IPS-18c (cell line): ENCODE measurements at regions not wholly inside any gene's neighbourhood (a gene's known extent, or its start where the extent isn't known, plus 50 kb on each side); places are given as distances from the start of the nearest gene placed in this dataset.

Experiments
- H3K4me3 ChIP-seq: 2 replicates; pipeline ENCODE4 v1.7.0; 2013; ENCODE audit warnings: low read depth, mild to moderate bottlenecking, low read length, moderate library complexity; ENCODE audit not compliant: insufficient read depth
- H3K9me3 ChIP-seq: one replicate; pipeline ENCODE4 v1.6.1; 2013; ENCODE audit warnings: mild to moderate bottlenecking, low read length, moderate library complexity; ENCODE audit not compliant: control insufficient read depth, insufficient read depth

DNA sequence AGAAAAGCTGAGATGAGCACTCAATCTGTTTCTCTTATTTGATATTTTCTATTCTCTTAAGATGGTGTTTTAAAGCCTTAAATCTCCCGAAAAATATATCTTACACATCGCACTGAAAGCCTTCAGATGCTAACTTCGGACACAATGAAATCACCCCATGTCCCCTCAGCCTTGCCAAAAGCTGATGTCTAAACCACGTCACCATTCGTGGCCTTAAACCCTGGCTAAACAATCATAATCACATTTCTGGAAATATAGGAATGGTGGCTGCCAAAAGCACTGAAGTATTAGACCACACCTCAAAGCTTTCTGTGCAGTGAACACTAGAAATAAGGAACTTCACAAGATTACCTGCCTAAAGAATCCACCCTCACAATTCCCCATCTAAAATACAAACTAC lies 402.7 kb downstream of the SOX9 start:
- no peak overlapping the region for H3K4me3 ChIP-seq
- H3K9me3 ChIP-seq, result no peaks in the 10 kb centered on the region

DNA sequence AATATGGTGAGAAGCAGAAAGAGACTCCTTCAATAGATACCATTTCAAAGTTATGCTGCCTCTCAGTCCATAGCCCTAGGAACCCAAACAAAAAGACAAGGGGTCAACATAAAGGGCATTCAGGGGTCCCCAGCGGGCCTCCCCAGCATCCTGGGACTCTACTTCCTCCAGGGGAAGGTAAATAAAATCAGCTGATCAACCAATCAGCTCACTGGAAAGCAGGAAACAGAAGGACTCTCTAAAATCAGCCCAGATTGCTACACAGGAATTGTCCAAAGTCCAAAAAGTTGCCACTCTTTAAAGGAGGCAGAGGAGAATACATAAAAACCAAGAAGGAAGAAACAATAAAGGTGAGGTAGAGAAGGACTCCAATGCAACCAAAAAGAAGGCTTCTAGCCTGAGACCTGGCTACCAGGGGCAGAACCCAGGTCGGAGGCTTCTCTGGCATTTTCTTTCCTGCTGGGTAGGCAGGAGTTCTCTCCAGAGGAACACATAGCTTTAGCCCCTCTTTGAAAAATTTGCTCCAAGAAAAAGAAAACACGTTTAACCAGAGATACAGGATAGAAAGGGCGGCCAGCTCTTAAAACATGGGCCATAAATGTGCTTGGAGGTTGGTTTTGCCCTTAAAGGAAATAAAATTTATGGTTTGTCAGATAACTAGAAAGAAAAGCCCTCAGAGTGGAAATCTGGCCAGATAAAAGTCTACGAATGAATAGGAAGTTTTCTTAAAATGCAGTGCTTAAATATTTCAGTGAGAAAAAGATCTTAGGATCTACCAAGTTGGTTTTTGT lies 404.6 kb downstream of the SOX9 start:
- H3K4me3 ChIP-seq, result no peak overlapping the region
- no peaks in the 10 kb centered on the region for H3K9me3 ChIP-seq

DNA sequence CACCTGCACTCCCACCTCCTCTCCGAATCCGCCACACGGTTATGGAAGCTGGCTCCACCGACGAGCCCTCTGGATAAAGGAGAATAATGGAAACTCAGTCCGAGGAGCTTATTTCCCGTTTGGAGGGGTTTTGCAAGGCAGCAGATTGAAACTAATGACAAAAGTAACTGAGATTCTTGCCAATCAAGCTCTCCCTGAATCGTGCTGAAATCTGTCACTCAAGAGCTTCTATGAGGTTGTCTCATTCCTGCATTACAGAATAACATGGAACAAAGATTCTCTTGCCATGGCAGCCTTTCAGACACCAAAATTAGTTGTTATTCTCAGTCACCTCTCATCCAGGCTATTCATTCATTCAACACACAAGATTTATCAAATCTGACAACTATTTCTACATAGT lies 405.9 kb downstream of the SOX9 start:
- no peak overlapping the region for H3K4me3 ChIP-seq
- no peaks in the 10 kb centered on the region for H3K9me3 ChIP-seq

DNA sequence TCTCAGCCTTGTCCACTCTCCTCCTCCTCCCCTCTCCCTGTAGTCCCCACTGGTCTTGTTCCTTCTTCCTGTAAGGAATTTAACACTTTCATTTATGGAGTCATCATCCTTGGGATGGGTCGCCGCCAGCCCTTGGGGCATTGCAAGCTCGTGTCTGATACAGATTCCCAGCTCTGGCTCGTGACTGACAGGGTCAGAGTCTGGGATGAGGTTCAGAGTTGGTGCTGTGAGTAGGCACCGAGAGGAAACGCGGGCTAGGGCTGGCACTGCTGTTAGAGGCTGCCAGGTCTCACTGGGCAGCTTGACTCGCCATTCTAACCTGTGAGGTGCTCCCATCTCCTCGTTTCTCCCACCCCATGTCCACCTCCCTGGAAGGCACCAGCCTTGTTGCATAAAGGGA lies 407.0 kb downstream of the SOX9 start:
- no peak overlapping the region for H3K4me3 ChIP-seq
- no peaks in the 10 kb centered on the region for H3K9me3 ChIP-seq

DNA sequence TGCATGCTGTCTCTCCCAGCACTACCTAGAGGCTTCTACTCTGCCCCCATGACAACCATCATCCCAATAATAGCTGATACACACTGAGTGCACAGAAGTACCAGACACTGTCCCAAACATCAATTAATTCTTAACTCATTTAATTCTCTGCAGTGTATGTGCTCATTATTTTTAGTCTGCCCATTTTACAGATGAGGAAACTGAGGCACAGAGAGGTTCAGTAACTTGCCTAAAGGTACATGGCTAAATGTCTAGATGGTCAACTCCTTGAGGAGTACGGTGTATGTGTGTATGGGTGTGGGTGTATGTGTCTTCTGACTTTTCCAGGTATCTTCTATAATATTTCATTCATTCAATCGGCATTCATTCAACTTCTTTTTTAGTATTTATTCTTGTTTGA lies 407.9 kb downstream of the SOX9 start:
- Histone ChIP-seq H3K4me3 (no peak overlapping the region), H3K9me3 (no peaks in the 10 kb centered on the region)

DNA sequence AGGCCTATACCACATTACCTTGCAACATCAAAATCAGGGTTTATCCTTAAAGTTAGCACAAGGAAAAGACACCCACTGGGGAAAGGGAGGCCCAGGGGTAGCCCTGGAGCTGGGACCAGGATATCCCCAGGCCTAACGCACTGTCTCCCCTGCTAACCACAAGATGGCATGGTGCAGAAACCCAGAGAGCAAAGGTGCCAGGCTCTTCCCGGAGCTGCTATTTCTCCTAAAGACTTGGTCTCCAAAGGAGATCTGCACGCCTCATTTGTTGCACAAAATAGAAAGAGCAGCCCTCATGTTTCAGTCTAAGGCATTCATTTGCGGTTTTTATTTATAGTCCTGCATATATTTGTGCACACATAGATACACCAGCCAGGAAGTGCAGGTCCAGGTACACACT lies 408.6 kb downstream of the SOX9 start:
- Histone ChIP-seq H3K4me3 (no peak overlapping the region), H3K9me3 (no peaks in the 10 kb centered on the region)

DNA sequence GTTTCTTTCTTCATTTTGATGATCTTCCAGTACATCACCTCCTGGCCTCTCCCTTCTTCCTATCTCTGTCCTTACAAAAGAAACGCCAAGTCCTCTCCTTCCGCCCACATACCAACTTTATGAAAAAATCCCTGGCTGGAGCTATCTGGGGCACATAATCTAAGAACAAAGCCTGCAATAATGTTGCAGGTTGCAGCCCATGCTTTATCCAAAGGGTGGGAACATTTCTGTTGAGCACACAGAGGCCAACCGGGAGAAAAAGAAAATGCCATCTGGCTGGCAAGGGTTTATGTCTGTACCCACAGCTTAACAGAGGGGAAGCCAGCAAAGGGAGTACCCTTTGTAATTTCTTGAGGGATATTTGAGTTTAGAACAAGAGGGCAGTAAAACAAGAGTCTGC lies 409.6 kb downstream of the SOX9 start:
- H3K9me3 ChIP-seq, result peaks cover 3% of the 10 kb centered on the region
- no peak overlapping the region for H3K4me3 ChIP-seq

DNA sequence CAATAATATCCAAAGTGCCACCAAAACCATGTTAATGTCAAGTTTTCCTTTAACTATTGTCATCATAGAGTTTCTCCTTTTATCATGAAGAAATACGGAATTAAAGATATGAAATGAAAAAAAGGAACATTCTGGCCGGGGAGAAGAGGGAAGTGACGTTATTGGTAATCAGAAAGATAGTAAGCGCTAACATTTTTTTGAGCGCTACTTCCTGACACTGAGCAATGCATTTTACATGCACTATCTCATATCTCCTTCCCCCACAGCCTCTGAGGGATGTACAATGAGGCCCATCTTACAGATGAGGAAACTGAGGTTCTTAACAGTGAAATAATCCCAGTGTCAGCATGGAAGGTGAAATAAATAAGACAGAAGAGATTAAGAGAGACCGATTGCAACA lies 410.9 kb downstream of the SOX9 start:
- Histone ChIP-seq H3K9me3 (peaks cover 3% of the 10 kb centered on the region), H3K4me3 (no peak overlapping the region)

DNA sequence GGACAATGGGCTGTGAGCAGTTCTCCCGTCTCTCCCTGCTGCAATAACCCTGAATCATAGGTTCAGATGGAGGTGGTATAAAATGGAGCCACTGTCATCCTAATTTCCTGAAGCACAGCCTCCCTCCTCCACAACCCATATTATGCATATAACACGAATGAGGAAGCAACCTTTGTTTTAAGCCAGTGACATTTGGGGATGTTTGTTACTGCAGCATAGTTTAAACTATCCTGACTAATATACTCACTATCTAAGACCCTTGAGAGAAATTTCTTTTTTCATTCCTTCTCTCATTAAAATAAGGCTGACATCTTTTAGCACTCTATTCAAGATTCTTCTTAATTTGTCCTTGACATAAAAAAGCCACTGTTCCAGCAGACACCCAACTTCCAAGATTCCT lies 413.4 kb downstream of the SOX9 start:
- Histone ChIP-seq H3K9me3 (peaks cover 3% of the 10 kb centered on the region), H3K4me3 (no peak overlapping the region)

DNA sequence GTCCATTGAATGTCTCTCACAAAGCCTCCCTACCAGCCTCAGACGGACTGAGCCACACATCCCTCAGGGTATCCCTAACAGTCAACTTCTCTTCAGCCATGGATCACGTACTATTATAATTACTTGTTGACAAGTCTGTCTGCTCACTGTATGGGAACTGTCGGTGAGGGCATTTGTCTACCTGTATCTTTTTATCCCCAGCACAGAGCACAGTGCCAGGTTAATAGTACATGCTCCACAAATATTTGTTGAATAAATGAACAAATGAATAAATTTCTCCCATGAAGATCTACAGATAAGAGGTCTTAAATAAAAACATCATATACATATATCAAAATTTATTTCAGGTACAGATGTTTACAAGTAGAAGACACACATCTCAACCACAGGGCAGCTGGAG lies 414.0 kb downstream of the SOX9 start:
- no peak overlapping the region for H3K4me3 ChIP-seq
- H3K9me3 ChIP-seq, result peaks cover 3% of the 10 kb centered on the region

DNA sequence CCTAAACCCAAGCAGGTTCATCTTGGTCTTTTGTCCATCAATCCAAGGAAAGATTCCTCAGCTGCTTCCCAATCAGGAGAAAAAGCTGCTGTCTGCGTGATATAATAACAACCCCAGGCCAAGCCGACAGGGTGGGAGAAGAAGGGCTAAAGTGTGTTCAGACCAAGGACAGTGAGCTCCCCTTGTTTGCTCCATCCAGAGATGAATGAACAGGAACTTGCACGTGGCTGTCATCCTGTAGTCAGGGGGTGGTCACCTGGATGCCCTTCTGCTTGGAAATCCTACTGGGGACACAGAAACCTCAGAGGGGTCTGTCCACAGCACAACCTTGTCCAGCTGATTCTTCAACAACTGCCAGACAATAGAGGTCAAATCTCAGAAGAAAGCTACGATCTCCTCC lies 414.5 kb downstream of the SOX9 start:
- no peak overlapping the region for H3K4me3 ChIP-seq
- H3K9me3 ChIP-seq, result peaks cover 3% of the 10 kb centered on the region

DNA sequence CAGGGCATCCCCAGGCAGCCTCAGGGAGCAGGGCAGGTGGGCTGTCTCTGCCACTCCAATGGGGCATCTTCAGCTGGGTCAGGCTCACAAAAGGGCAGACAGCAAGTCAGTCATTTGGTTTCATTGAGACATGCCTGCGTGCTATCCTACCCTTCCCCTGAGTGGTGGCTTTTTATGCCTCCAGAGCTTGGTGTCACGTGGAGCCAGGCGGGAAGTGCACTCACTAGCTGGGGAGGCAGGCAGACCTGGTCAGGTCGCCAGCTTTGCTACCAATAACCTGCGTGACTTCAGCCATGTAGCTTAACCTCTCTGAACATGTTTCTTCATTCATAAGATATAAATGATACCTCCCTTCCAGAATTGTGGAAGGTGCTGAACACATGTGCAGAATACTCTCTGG lies 415.0 kb downstream of the SOX9 start:
- Histone ChIP-seq H3K9me3 (peaks cover 4% of the 10 kb centered on the region), H3K4me3 (no peak overlapping the region)

DNA sequence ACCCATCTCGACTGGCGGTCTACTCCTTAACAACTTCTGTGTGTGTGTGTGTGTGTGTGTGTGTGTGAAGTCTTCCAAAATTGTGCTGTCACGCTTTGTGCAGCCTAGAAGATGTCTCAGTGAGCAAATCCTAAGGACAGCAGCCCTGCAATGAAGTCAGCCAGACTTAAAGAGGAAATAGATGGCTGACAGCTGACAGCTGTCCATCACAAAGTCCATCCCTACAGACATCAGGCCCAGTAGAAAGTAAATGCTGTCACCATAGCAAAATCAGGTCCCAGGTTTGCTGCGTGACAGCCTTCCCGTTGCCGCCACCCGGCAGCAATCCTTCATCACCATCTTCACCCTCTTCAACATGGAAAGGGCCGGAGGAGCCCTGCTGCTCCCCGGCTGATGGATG lies 416.0 kb downstream of the SOX9 start:
- Histone ChIP-seq H3K9me3 (peaks cover 5% of the 10 kb centered on the region), H3K4me3 (no peak overlapping the region)

DNA sequence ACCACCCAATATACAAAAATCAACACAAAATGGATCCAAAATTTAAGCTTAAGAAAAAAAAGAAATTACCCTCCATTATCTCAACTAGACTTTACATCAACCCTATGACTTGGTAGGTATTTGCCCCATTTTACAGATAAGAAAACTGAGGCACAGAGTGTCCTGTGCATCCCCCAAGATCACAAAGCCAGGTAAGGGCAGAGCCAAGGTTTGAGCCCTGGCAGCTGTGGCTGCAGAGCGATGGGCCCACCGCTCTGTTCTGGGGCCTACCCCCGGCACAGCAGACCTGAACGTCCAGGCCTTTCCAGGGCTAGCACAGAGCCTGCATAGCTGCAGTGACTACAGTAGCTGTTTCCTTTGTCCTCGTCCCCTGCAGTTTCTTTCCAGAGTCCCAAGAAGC lies 417.6 kb downstream of the SOX9 start:
- Histone ChIP-seq H3K4me3 (no peak overlapping the region), H3K9me3 (peaks cover 5% of the 10 kb centered on the region)

DNA sequence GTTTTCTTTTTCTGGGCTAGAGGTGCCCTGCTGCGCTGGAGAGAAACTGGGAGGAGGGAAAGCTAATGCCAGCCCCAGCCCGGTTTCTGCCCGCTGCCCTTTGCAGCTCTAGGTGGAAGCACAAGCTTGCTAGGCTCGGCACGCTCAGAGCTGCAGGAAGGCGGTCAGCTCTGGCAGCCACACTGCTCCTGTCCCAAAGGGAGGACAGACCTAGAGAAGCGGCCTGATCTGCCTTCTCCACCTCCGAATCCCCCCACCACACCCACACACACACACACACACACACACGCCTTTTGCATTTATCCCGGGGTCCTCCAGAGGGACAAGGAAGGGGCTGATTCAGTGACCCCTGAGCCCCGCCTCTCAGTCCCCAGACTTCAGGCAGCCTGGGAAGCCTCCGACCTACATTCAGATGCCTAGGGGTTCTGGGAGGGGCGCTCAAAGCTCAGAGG lies 418.1 kb downstream of the SOX9 start:
- Histone ChIP-seq H3K9me3 (peaks cover 5% of the 10 kb centered on the region), H3K4me3 (no peak overlapping the region)

DNA sequence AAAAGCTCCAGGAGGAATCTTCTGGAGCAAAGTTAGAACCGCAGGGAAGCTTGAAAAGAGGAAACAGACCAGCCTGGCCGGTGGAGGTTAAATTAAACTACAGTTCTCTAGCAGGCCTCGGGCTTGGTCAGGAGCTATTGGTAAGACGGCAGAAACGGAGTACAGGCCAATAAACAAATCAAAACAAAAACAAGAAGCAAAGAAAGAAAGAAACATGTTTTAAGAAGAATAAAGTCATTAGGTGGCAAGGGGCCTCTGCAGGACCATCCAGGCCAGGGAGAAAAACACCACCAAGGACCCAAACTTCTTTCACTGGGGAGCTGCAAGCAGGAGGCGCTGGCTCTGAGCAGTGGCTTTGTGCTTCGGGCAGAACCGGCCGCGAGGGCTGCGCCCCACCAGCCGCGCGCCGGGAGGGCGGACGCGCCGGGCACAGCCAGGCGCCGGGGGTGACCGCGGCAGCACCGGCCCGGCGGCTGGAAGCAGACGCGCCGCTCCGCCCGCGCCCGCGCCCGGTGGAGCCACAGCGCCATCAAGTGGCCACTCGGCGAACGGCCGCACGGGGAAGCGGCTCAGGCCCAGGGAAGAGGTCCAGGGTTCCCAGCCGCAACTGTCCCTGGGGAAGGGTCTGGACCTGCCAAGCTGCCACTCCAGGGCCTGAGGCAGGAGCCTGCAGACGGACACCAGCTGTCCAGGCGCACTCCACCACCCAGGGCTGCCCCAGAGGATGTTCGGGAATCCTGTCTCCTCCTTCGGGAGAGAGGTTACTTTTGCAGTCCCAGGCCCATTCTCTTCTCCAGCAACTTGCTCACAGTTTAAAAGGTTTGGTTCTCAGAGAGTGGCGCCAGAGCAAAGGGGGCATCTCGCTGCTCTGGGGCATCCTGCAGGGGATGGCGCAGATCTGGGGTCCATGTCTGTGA lies 419.4 kb downstream of the SOX9 start:
- H3K4me3 ChIP-seq, result no peak overlapping the region
- peaks cover 2% of the 10 kb centered on the region for H3K9me3 ChIP-seq

DNA sequence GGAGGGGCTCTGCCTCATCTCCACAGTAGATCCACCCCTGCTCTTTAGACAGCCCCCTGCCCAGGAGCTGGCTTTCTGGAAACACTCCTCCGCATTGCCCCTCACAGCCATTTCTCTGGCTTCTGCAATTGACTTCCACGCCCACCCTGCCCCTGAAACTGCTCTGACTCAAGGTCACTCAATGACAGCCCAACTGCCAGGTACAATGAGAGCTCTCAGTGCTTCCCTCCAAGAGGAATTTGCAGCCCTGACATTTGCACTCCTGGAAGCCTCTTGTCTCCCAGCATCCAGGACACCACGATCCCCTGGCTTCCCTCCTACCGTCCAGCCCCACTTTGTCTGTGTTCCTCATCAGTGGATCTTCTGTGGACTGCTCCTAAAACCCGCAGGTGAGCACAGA lies 421.5 kb downstream of the SOX9 start:
- H3K9me3 ChIP-seq, result peaks cover 2% of the 10 kb centered on the region

DNA sequence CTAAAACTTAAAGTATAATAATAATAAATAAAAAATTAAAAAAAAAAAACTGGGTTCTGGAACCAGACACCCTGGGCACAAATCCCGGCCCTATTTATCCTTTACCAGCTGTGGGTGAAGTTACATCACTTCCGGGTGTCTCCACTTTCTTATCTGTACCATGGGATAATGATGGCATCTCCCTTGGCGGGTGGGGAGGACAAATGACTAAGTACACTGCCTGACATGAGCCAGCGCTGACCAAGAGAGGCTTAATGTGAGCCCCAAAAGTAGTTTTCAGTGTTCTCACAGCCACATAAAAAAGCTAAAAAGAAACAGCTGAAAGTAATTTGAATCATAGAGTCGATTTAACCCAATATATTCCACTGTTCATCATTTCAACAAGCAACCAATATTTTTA lies 424.9 kb downstream of the SOX9 start:
- Histone ChIP-seq H3K4me3 (no peak overlapping the region), H3K9me3 (peaks cover 2% of the 10 kb centered on the region)

More for the DNA sequence above, 421.5 kb downstream of the SOX9 start:
- H3K4me3 ChIP-seq, result no peak overlapping the region
